ENCODE measurements at regions not wholly inside any gene's neighbourhood (a gene's known extent, or its start where the extent isn't known, plus 50 kb on each side); places are given as distances from the start of the nearest gene placed in this dataset.

GRCh38 chr11:116162886-116163230, 609.9 kb downstream of the BUD13 start:
- no peak for TF ChIP-seq EZH2 (IDR thresholded peaks at IDR 0.05; ENCODE audit: insufficient read depth, poor library complexity, severe bottlenecking)
- Histone ChIP-seq H3K9me2 (ENCODE audit: insufficient read depth) (no peaks in the 10 kb centered on the region), H3K36me3 (ENCODE audit: low read depth) (no peaks in the 10 kb centered on the region), H3K4me2 (ENCODE audit: unreplicated experiment) (no peak overlapping the region), H2AFZ (no peak overlapping the region), H3K27me3 (replicated peaks; ENCODE audit: insufficient read depth) (no peaks in the 10 kb centered on the region), H3K4me1 (ENCODE audit: insufficient read depth) (no peaks in the 10 kb centered on the region), H3K79me2 (ENCODE audit: insufficient read depth) (no peaks in the 10 kb centered on the region), H3K27ac (no peak overlapping the region), H3F3A (ENCODE audit: insufficient read depth) (no peaks in the 10 kb centered on the region), H3K9me3 (ENCODE audit: low read depth) (no peaks in the 10 kb centered on the region), H3K9ac (no peak overlapping the region), H4K20me1 (ENCODE audit: insufficient read depth) (no peaks in the 10 kb centered on the region), H3K4me3 (no peak overlapping the region)
- DNase-seq: no peak
- in situ Hi-C loops (cut with MboI): no loop called here
- WGBS, 2 experiments (ENCODE audit: low coverage in 1 of 2, low lambda C conversion rate in 2 of 2, missing lambda C conversion rate in 2 of 2): 11 to 15% methylated on average over 11 of the region's 11 CpGs

- no peak overlapping the region for H2AFZ ChIP-seq
- H3K9me3 ChIP-seq (ENCODE audit: low read depth): no peaks in the 10 kb centered on the region
- no peaks in the 10 kb centered on the region for H3F3A ChIP-seq (ENCODE audit: insufficient read depth)
- no peaks in the 10 kb centered on the region for H3K36me3 ChIP-seq (ENCODE audit: low read depth)
- no peaks in the 10 kb centered on the region for H3K4me1 ChIP-seq (ENCODE audit: insufficient read depth)
- no peaks in the 10 kb centered on the region for H3K27me3 ChIP-seq (replicated peaks; ENCODE audit: insufficient read depth)
- no peaks in the 10 kb centered on the region for H3K9me2 ChIP-seq (ENCODE audit: insufficient read depth)
- H3K79me2 ChIP-seq (ENCODE audit: insufficient read depth): no peaks in the 10 kb centered on the region
- 26 to 35% methylated on average over 20 of the region's 20 CpGs for WGBS, 2 experiments (ENCODE audit: low coverage in 1 of 2, low lambda C conversion rate in 2 of 2, missing lambda C conversion rate in 2 of 2)
- no peak overlapping the region for H3K4me3 ChIP-seq
- no peak for DNase-seq
- in situ Hi-C loops (cut with MboI): no loop called here
- H3K27ac ChIP-seq: no peak overlapping the region
- H4K20me1 ChIP-seq (ENCODE audit: insufficient read depth): no peaks in the 10 kb centered on the region
- TF ChIP-seq EZH2 (IDR thresholded peaks at IDR 0.05; ENCODE audit: insufficient read depth, poor library complexity, severe bottlenecking): no peak
- no peak overlapping the region for H3K9ac ChIP-seq
- H3K4me2 ChIP-seq (ENCODE audit: unreplicated experiment): no peak overlapping the region
Measured at GRCh38 chr11:116162086-116162885, 610.5 kb downstream of the BUD13 start.

- H3K27ac ChIP-seq: no peak overlapping the region
- H3K9me3 ChIP-seq (ENCODE audit: low read depth): no peaks in the 10 kb centered on the region
- H3K9ac ChIP-seq: no peak overlapping the region
- no peaks in the 10 kb centered on the region for H4K20me1 ChIP-seq (ENCODE audit: insufficient read depth)
- 10 to 23% methylated on average over 2 of the region's 2 CpGs for WGBS, 2 experiments (ENCODE audit: low coverage in 1 of 2, low lambda C conversion rate in 2 of 2, missing lambda C conversion rate in 2 of 2)
- no peaks in the 10 kb centered on the region for H3F3A ChIP-seq (ENCODE audit: insufficient read depth)
- H3K36me3 ChIP-seq (ENCODE audit: low read depth): no peaks in the 10 kb centered on the region
- in situ Hi-C loops (cut with MboI): no loop called here
- H3K4me3 ChIP-seq: no peak overlapping the region
- no peaks in the 10 kb centered on the region for H3K9me2 ChIP-seq (ENCODE audit: insufficient read depth)
- no peaks in the 10 kb centered on the region for H3K27me3 ChIP-seq (replicated peaks; ENCODE audit: insufficient read depth)
- no peaks in the 10 kb centered on the region for H3K79me2 ChIP-seq (ENCODE audit: insufficient read depth)
- no peak for DNase-seq
- no peak overlapping the region for H3K4me2 ChIP-seq (ENCODE audit: unreplicated experiment)
- no peak overlapping the region for H2AFZ ChIP-seq
- TF ChIP-seq EZH2phosphoT487 (IDR thresholded peaks at IDR 0.05; ENCODE audit: insufficient read depth, low read depth) (no peak), EZH2 (IDR thresholded peaks at IDR 0.05; ENCODE audit: insufficient read depth, poor library complexity, severe bottlenecking) (no peak)
- H3K4me1 ChIP-seq (ENCODE audit: insufficient read depth): no peaks in the 10 kb centered on the region
Measured at GRCh38 chr11:116148645-116149044, 624.1 kb downstream of the BUD13 start.

- in situ Hi-C loops (cut with MboI): no loop called here
- H3K9me3 ChIP-seq (ENCODE audit: low read depth): no peaks in the 10 kb centered on the region
- no peak for DNase-seq
- no peaks in the 10 kb centered on the region for H3K36me3 ChIP-seq (ENCODE audit: low read depth)
- H3F3A ChIP-seq (ENCODE audit: insufficient read depth): no peaks in the 10 kb centered on the region
- H3K9ac ChIP-seq: no peak overlapping the region
- 11 to 15% methylated on average over 10 of the region's 10 CpGs for WGBS, 2 experiments (ENCODE audit: low coverage in 1 of 2, low lambda C conversion rate in 2 of 2, missing lambda C conversion rate in 2 of 2)
- TF ChIP-seq EZH2 (IDR thresholded peaks at IDR 0.05; ENCODE audit: insufficient read depth, poor library complexity, severe bottlenecking): no peak
- TF ChIP-seq EZH2phosphoT487 (IDR thresholded peaks at IDR 0.05; ENCODE audit: insufficient read depth, low read depth): no peak
- no peaks in the 10 kb centered on the region for H3K79me2 ChIP-seq (ENCODE audit: insufficient read depth)
- H3K4me3 ChIP-seq: no peak overlapping the region
- H3K27me3 ChIP-seq (replicated peaks; ENCODE audit: insufficient read depth): no peaks in the 10 kb centered on the region
- no peak overlapping the region for H3K4me2 ChIP-seq (ENCODE audit: unreplicated experiment)
- H4K20me1 ChIP-seq (ENCODE audit: insufficient read depth): no peaks in the 10 kb centered on the region
- H3K9me2 ChIP-seq (ENCODE audit: insufficient read depth): no peaks in the 10 kb centered on the region
- H2AFZ ChIP-seq: no peak overlapping the region
- no peak overlapping the region for H3K27ac ChIP-seq
- no peaks in the 10 kb centered on the region for H3K4me1 ChIP-seq (ENCODE audit: insufficient read depth)
Measured at GRCh38 chr11:116148056-116148455, 624.7 kb downstream of the BUD13 start.

All from GM23248 (cell line).